H1 (cell line): ENCODE measurements at regions not wholly inside any gene's neighbourhood (a gene's known extent, or its start where the extent isn't known, plus 50 kb on each side); places are given as distances from the start of the nearest gene placed in this dataset.

Experiments
- CHD7 ChIP-seq: fragments of 300-600 bp; sonication (generic); IDR thresholded peaks from 2 replicates; pipeline ENCODE4 v1.7.1; 2012; ENCODE audit warnings: low read length, moderate library complexity, mild to moderate bottlenecking, inconsistent platforms; ENCODE audit not compliant: insufficient replicate concordance
- CTCF ChIP-seq, 3 experiments: IDR thresholded peaks; 1 replicate in 2 of 3; 2 replicates in 1 of 3; pipeline versions ENCODE4 v1.5.1 to v1.6.1; 2011; ENCODE audit warnings: low read length in 3 of 3, mild to moderate bottlenecking in 3 of 3, inconsistent platforms in 2 of 3, low read depth in 1 of 3, moderate library complexity in 1 of 3; ENCODE audit not compliant: insufficient read depth in 1 of 3; ENCODE audit errors: control extremely low read depth in 1 of 3
- RNF2 ChIP-seq: fragments of 200-900, 300-1000 bp; sonication (generic); IDR thresholded peaks from 2 replicates; pipeline ENCODE4 v1.7.1; 2016; ENCODE audit warnings: borderline replicate concordance, low read depth, mild to moderate bottlenecking, antibody characterized with exemption, low read length; ENCODE audit not compliant: poor library complexity, severe bottlenecking; ENCODE audit errors: missing control alignments

- TF ChIP-seq CHD7 (no peak), CTCF (IDR thresholded peaks at IDR 0.05; ENCODE audit: control extremely low read depth in 1 of 3, insufficient read depth in 1 of 3, low read depth in 1 of 3, low read length in 3 of 3) (no peak), RNF2 (no peak)
Observed at GRCh38 chr18:64777556-64777955, 628.7 kb upstream of the LINC00305 start (continued).
